ENCODE measurements at regions not wholly inside any gene's neighbourhood (a gene's known extent, or its start where the extent isn't known, plus 50 kb on each side); places are given as distances from the start of the nearest gene placed in this dataset.

GRCh38 chr1:221631556-221631955 lies 110.3 kb downstream of the DUSP10 start:
- no peak for TF ChIP-seq CTCF (IDR thresholded peaks at IDR 0.05; ENCODE audit: insufficient read depth, low read length)
- DNase-seq (ENCODE audit: low read depth): no peak
- H3K4me3 ChIP-seq (ENCODE audit: low read depth, low read length): no peak overlapping the region

DNA sequence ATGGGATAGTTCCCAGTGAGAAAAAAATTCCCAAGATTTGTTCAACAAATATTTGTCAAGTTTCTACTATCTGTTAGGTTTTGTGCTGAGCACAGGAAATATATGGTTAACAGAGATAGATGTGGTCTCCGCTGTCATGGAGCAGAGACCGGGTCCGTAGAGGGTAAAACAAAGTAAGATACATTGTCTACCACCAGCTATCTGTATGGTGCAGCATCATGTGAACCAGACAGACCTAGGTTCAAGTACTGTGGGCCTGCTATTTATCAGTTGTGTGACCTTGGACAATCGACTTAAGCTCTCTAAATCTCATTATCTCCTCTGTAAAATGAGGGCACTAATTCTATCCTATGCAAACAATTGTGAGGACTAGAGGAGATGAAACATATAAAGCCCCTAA lies 109.8 kb downstream of the DUSP10 start:
- TF ChIP-seq CTCF (IDR thresholded peaks at IDR 0.05; ENCODE audit: insufficient read depth, low read length): no peak
- DNase-seq (ENCODE audit: low read depth): no peak
- no peak overlapping the region for H3K4me3 ChIP-seq (ENCODE audit: low read depth, low read length)

DNA sequence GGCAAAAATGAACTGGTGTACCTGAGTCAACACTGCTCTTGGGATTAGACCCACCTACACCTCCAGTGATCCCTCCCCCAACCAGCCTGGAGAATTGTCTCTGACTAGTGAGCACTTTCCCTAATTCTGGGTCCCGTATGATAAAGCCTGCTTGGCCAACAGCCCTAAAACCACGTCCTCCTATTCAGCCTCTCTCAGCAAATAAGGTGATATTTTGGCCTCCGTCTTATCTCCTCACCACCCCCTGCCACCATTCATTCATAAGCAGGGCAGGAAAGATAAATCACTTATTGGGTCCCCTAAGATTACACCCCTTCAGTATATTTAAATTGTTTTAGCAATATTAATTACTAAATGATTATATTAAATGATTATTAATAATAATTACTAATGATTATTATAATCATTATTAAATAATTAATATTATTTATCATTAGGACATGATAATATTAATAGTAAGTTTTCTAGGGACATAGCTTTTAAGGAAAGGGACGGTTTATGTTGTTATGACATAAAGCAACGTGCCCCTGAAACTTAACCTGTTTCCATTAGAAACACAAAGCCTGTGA lies 108.0 kb downstream of the DUSP10 start:
- no peak overlapping the region for H3K4me3 ChIP-seq (ENCODE audit: low read depth, low read length)
- no peak for DNase-seq (ENCODE audit: low read depth)
- no peak for TF ChIP-seq CTCF (IDR thresholded peaks at IDR 0.05; ENCODE audit: insufficient read depth, low read length)

DNA sequence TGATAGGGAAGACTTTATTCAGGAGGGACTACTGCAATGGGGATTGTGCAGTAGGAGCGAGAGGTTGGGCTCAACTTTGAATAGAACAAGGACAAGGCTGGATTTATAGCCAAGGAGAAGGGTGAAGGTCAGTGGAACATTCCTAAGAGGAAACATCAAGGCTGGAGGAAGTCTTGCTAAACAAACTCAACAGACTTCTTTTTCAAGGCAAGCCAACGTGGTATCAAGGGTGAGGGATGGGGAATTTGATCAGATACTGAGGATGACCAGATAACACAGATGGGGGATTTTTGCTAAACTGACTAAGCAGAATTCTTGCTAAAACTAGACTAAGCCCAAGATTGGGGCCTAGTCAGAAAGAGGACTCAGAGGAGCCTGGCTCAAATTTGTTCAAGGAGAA lies 107.3 kb downstream of the DUSP10 start:
- H3K4me3 ChIP-seq (ENCODE audit: low read depth, low read length): no peak overlapping the region
- no peak for TF ChIP-seq CTCF (IDR thresholded peaks at IDR 0.05; ENCODE audit: insufficient read depth, low read length)
- peak; percentile 12 for DNase-seq (ENCODE audit: low read depth)

- H3K4me3 ChIP-seq (ENCODE audit: low read depth, low read length): no peak overlapping the region
- DNase-seq (ENCODE audit: low read depth): no peak
- TF ChIP-seq CTCF (IDR thresholded peaks at IDR 0.05; ENCODE audit: insufficient read depth, low read length): no peak
Measured at GRCh38 chr1:221635305-221635704, 106.6 kb downstream of the DUSP10 start.

DNA sequence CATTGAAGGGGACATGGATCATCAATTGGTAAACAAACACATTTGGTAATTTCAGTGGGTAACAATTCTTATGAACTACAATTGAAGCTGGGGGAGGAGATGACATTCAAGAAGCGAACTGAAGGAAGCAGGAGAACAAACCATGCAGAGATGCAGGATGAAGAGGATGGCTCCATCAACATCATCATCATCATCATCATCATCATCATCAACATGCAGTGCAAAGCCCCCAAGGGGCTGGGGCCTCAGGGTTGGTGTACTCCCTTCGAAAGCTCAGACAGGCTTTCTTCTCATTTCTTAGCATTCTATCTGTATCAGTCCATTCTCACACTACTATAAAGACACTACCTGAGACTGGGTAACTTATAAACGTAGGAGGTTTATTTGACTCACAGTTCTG lies 105.8 kb downstream of the DUSP10 start:
- DNase-seq (ENCODE audit: low read depth): no peak
- no peak overlapping the region for H3K4me3 ChIP-seq (ENCODE audit: low read depth, low read length)
- no peak for TF ChIP-seq CTCF (IDR thresholded peaks at IDR 0.05; ENCODE audit: insufficient read depth, low read length)

DNA sequence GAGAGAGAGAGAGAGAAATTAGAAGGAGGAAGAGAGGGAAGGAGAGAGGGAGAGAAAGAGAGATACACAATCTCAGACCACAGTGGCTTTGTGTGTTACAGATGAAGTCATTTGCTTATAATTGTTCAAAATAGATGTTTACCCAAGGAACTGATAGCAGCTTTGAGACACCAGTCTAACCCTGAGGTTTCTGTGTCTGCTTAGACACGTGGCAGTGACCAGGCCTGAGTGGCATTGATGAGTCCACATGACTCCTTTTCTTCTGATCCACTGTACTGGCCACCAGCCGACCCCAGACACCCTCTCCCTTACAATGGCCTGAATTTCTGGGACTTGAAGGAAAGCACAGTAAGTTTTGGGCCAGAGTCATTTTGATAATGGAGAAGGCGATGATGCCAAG lies 104.9 kb downstream of the DUSP10 start:
- no peak for DNase-seq (ENCODE audit: low read depth)
- no peak for TF ChIP-seq CTCF (IDR thresholded peaks at IDR 0.05; ENCODE audit: insufficient read depth, low read length)
- H3K4me3 ChIP-seq (ENCODE audit: low read depth, low read length): no peak overlapping the region

Measured in fibroblast of the aortic adventitia (primary cell).